GM12892 (cell line): ENCODE measurements at regions not wholly inside any gene's neighbourhood (a gene's known extent, or its start where the extent isn't known, plus 50 kb on each side); places are given as distances from the start of the nearest gene placed in this dataset.

Source experiments
- POLR2A ChIP-seq: IDR thresholded peaks from 2 replicates; pipeline ENCODE4 v1.6.1; 2011; ENCODE audit warnings: low read depth, low read length, control low read depth
- POLR2AphosphoS5 ChIP-seq: IDR thresholded peaks from 2 replicates; pipeline ENCODE4 v1.6.1; 2011; ENCODE audit warnings: low read depth, low read length, control low read depth

DNA sequence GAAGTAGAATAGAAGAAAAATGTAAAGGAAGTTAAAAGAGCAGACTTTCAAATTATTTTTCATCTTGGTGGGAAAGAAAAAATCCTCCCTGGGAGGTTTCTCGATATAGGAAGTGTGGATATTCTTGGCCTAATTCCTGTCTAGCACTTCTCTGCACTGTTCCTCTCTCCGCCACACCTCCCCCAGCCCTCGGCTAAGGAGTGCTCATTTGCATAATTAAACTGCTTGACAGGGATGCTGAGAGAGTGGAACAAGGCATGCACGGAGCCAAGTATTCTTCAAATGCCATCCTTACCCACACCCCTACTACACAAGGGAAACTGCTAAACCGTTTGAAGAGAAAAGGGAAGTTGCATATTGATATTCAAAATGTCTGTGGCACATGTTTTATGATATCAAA, 511.0 kb upstream of the HTR2A start:
- TF ChIP-seq POLR2A (no peak), POLR2AphosphoS5 (no peak)
